NCI-H1105 treated with DMSO at 0.1 percent for 48 hours (cell line): ENCODE measurements at regions not wholly inside any gene's neighbourhood (a gene's known extent, or its start where the extent isn't known, plus 50 kb on each side); places are given as distances from the start of the nearest gene placed in this dataset.

Experiments
- DNase-seq: peaks from one replicate; lab custom pipeline; 2025; lab: John Stamatoyannopoulos, UW

DNA sequence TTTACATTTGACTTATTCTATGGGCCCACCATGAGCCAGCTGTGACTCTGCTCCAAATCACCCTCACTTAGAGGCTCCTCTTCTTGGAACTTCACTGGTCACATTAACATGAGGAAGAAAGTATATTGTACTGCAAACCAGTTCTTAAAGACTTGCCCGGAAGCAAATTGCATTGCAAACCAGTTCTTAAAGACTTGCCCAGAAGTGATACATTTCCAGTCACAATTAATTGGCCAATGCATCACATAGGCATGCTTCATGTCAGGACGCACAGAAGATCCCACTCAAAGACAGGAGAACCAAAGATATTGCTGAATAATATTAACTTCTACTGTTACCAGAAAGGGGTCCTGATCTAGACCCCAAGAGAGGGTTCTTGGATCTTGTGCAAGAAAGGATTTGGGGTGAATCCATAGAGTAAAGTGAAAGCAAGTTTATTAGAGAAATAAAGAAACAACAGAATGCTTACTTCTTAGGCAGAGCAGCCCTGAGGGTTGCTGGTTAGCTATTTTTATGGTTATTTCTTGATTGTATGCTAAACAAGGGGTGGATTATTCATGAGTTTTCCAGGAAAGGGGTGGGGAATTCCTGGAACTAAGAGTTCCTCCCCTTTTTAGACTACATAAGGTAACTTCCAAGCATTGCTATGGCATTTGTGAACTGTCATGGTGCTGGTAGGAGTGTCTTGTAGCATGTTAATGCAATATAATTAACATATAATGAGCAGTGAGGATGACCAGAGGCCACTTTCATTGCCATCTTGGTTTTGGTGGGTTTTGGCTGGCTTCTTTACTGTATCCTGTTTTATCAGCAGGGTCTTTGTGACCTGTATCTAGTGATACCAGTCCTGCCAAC, 54.6 kb upstream of the HCCS start:
- DNase-seq = no peak

- no peak for DNase-seq
These were observed 51.2 kb upstream of the HCCS start for GRCh38 chrX:11059933-11060332.
